Activated CD4-positive, alpha-beta T cell treated with anti-CD3 and anti-CD28 coated beads, Interleukin-2, amount 50 U/mL, for 48 hours (primary cell): ENCODE measurements at regions not wholly inside any gene's neighbourhood (a gene's known extent, or its start where the extent isn't known, plus 50 kb on each side); places are given as distances from the start of the nearest gene placed in this dataset.
A peak's percentile ranks its signal among the peaks of the same experiment; 100 is the strongest.
"Not testable (repeated sequence)": the region's sequence is repeated elsewhere in the genome, so short reads cannot be mapped to it uniquely, and the experiment has no call there.

ENCODE experiments used
- DNase-seq, 2 experiments: peaks; one replicate each; pipeline ENCODE4 v3.0.0-alpha.2; 2020

- not testable (repeated sequence) for DNase-seq
These were observed 93.1 kb upstream of the THOC3 start for GRCh38 chr5:176061269-176061622.

- not testable (repeated sequence) for DNase-seq
These were observed 93.5 kb upstream of the THOC3 start for GRCh38 chr5:176061660-176062059.

- DNase-seq, result not testable (repeated sequence)
These were observed 98.3 kb upstream of the THOC3 start for GRCh38 chr5:176066262-176066945.

- not testable (repeated sequence) for DNase-seq
These were observed 99.0 kb upstream of the THOC3 start for GRCh38 chr5:176067162-176067561.

- DNase-seq, result not testable (repeated sequence)
These were observed 99.8 kb upstream of the THOC3 start for GRCh38 chr5:176067948-176068347.

- not testable (repeated sequence) for DNase-seq
These were observed 106.0 kb upstream of the THOC3 start for GRCh38 chr5:176073996-176074571.

GRCh38 chr5:176083717-176084116, 115.6 kb upstream of the THOC3 start:
- not testable (repeated sequence) for DNase-seq

- DNase-seq, result not testable (repeated sequence)
These were observed 135.0 kb upstream of the THOC3 start for GRCh38 chr5:176103083-176103482.

GRCh38 chr5:176112888-176113287, 125.3 kb upstream of the SIMC1 start:
- not testable (repeated sequence) for DNase-seq

GRCh38 chr5:176113673-176114335, 124.4 kb upstream of the SIMC1 start:
- not testable (repeated sequence) for DNase-seq

GRCh38 chr5:176114825-176115224, 123.4 kb upstream of the SIMC1 start:
- DNase-seq, result not testable (repeated sequence)

- DNase-seq, result not testable (repeated sequence)
These were observed 120.5 kb upstream of the SIMC1 start for GRCh38 chr5:176117699-176118238.

- DNase-seq, result not testable (repeated sequence)
These were observed 115.9 kb upstream of the SIMC1 start for GRCh38 chr5:176122361-176122760.

- not testable (repeated sequence) for DNase-seq
These were observed 114.1 kb upstream of the SIMC1 start for GRCh38 chr5:176124120-176124519.

- DNase-seq, result no peak
These were observed 106.5 kb upstream of the SIMC1 start for GRCh38 chr5:176131771-176132170.

GRCh38 chr5:176132471-176133288, 105.5 kb upstream of the SIMC1 start:
- DNase-seq, result peak in 1 of 2 experiments; percentile 6

- peak; percentile 12 to 32 for DNase-seq
These were observed 104.8 kb upstream of the SIMC1 start for GRCh38 chr5:176133289-176133870.

GRCh38 chr5:176133877-176134276, 104.3 kb upstream of the SIMC1 start:
- DNase-seq, result no peak

- no peak for DNase-seq
These were observed 103.5 kb upstream of the SIMC1 start for GRCh38 chr5:176134529-176135223.

- not testable (repeated sequence) for DNase-seq
These were observed 98.1 kb upstream of the SIMC1 start for GRCh38 chr5:176140138-176140537.

GRCh38 chr5:176144508-176144907, 93.7 kb upstream of the SIMC1 start:
- DNase-seq, result no peak

- DNase-seq, result not testable (repeated sequence)
These were observed 88.3 kb upstream of the SIMC1 start for GRCh38 chr5:176149948-176150347.
